Neural cell (in vitro differentiated cells): ENCODE measurements at regions not wholly inside any gene's neighbourhood (a gene's known extent, or its start where the extent isn't known, plus 50 kb on each side); places are given as distances from the start of the nearest gene placed in this dataset.

Experiments used
- H2AFZ ChIP-seq: fragments of 200-600, 300-800 bp; sonication (generic), shearing (Covaris generic); 2 replicates; pipeline ENCODE4 v1.6.0; 2014; ENCODE audit warnings: low read depth, mild to moderate bottlenecking, antibody characterized with exemption, low read length, moderate library complexity
- H3F3A ChIP-seq: fragments of 200-600 bp; shearing (Covaris generic); 2 replicates; pipeline ENCODE4 v1.6.1; 2016; ENCODE audit warnings: mild to moderate bottlenecking, moderate library complexity, mixed read lengths, antibody characterized with exemption, low read length; ENCODE audit not compliant: insufficient read depth, poor library complexity, severe bottlenecking
- H3K27ac ChIP-seq: fragments of 200-600, 300-800 bp; sonication (generic), shearing (Covaris generic); 2 replicates; pipeline ENCODE4 v1.5.1; 2014; ENCODE audit warnings: mild to moderate bottlenecking, low read length, moderate library complexity
- H3K27me3 ChIP-seq: fragments of 300-800, 200-600 bp; sonication (generic), shearing (Covaris generic); 2 replicates; pipeline ENCODE4 v1.6.0; 2014; ENCODE audit warnings: mild to moderate bottlenecking, low read depth, low read length, moderate library complexity; ENCODE audit not compliant: insufficient read depth
- H3K36me3 ChIP-seq: fragments of 300-800, 200-600 bp; sonication (generic), shearing (Covaris generic); 2 replicates; pipeline ENCODE4 v1.5.1; 2014; ENCODE audit warnings: mild to moderate bottlenecking, antibody characterized with exemption, low read length, moderate library complexity; ENCODE audit not compliant: insufficient read depth
- H3K4me2 ChIP-seq: fragments of 300-800, 200-600 bp; sonication (generic), shearing (Covaris generic); 2 replicates; pipeline ENCODE4 v1.6.0; 2014; ENCODE audit warnings: mild to moderate bottlenecking, low read length
- H3K4me3 ChIP-seq: fragments of 300-800, 200-600 bp; sonication (generic), shearing (Covaris generic); 2 replicates; pipeline ENCODE4 v1.5.1; 2014; ENCODE audit warnings: mild to moderate bottlenecking, low read length, moderate library complexity
- H3K79me2 ChIP-seq: fragments of 200-600 bp; shearing (Covaris generic); replicated peaks from 2 replicates; pipeline ENCODE4 v1.6.0; 2014; ENCODE audit warnings: mild to moderate bottlenecking, low read length, moderate library complexity; ENCODE audit not compliant: insufficient read depth
- H3K9ac ChIP-seq: fragments of 300-800, 200-600 bp; sonication (generic), shearing (Covaris generic); 2 replicates; pipeline ENCODE4 v1.6.1; 2016; ENCODE audit warnings: mild to moderate bottlenecking, low read length, mixed read lengths
- H3K9me2 ChIP-seq: fragments of 200-600 bp; shearing (Covaris generic); 2 replicates; pipeline ENCODE4 v1.6.1; 2016; ENCODE audit warnings: mild to moderate bottlenecking, low read length, mixed read lengths; ENCODE audit not compliant: insufficient read depth
- H3K9me3 ChIP-seq: fragments of 200-600, 300-800 bp; sonication (generic), shearing (Covaris generic); 2 replicates; pipeline ENCODE4 v1.6.1; 2016; ENCODE audit warnings: mild to moderate bottlenecking, mixed run types, low read length, moderate library complexity, mixed read lengths
- H4K20me1 ChIP-seq: fragments of 200-600 bp; shearing (Covaris generic); 2 replicates; pipeline ENCODE4 v1.6.1; 2016; ENCODE audit warnings: mild to moderate bottlenecking, mixed run types; ENCODE audit not compliant: insufficient read depth
- CTCF ChIP-seq: fragments of 450-650 bp; IDR thresholded peaks from 2 replicates; pipeline ENCODE4 v1.5.1; 2014; ENCODE audit warnings: antibody characterized with exemption, mild to moderate bottlenecking, moderate library complexity; ENCODE audit not compliant: poor library complexity, severe bottlenecking
- EP300 ChIP-seq: fragments of 450-650 bp; conservative IDR thresholded peaks from 2 replicates; pipeline ENCODE4 v1.6.1; 2014; ENCODE audit warnings: antibody characterized with exemption, mild to moderate bottlenecking, moderate library complexity; ENCODE audit not compliant: poor library complexity, severe bottlenecking
- EZH2 ChIP-seq: fragments of 200-600, 300-800 bp; shearing (Covaris generic), sonication (generic); IDR thresholded peaks from 2 replicates; pipeline ENCODE4 v1.6.1; 2014; ENCODE audit warnings: antibody characterized with exemption, low read length, borderline replicate concordance, mild to moderate bottlenecking; ENCODE audit not compliant: insufficient read depth, poor library complexity, severe bottlenecking
- MXI1 ChIP-seq: fragments of 450-650 bp; conservative IDR thresholded peaks from 2 replicates; pipeline ENCODE4 v1.6.1; 2014; ENCODE audit warnings: antibody characterized with exemption, mild to moderate bottlenecking; ENCODE audit not compliant: poor library complexity, severe bottlenecking
- POLR2AphosphoS5 ChIP-seq: IDR thresholded peaks from 2 replicates; pipeline ENCODE4 v1.6.1; 2012
- RAD21 ChIP-seq: fragments of 450-650 bp; conservative IDR thresholded peaks from 2 replicates; pipeline ENCODE4 v1.6.1; 2014; ENCODE audit warnings: antibody characterized with exemption, mild to moderate bottlenecking, moderate library complexity
- REST ChIP-seq: IDR thresholded peaks from 2 replicates; pipeline ENCODE4 v1.6.1; 2012; ENCODE audit warnings: borderline replicate concordance
- SMC3 ChIP-seq: fragments of 450-650 bp; conservative IDR thresholded peaks from 2 replicates; pipeline ENCODE4 v1.6.1; 2014; ENCODE audit warnings: antibody characterized with exemption, mild to moderate bottlenecking, moderate library complexity; ENCODE audit not compliant: poor library complexity
- TAF1 ChIP-seq: IDR thresholded peaks from 2 replicates; pipeline ENCODE4 v1.6.1; 2012; ENCODE audit warnings: low read depth

- Histone ChIP-seq H3K27me3 (no peaks in the 10 kb centered on the region), H3K9ac (no peak overlapping the region), H3K27ac (no peak overlapping the region), H4K20me1 (no peaks in the 10 kb centered on the region), H3K79me2 (no peaks in the 10 kb centered on the region), H3K9me3 (no peaks in the 10 kb centered on the region), H3K36me3 (no peaks in the 10 kb centered on the region), H3K9me2 (no peaks in the 10 kb centered on the region), H3K4me2 (no peak overlapping the region), H3K4me3 (no peak overlapping the region), H2AFZ (no peak overlapping the region), H3F3A (no peaks in the 10 kb centered on the region)
- TF ChIP-seq POLR2AphosphoS5, result no peak
Measured at GRCh38 chr7:46390042-46390441, 469.0 kb upstream of the IGFBP3 start.

GRCh38 chr7:46389146-46389545, 468.1 kb upstream of the IGFBP3 start:
- no peaks in the 10 kb centered on the region for H3K9me3 ChIP-seq
- H3K36me3 ChIP-seq, result no peaks in the 10 kb centered on the region
- no peaks in the 10 kb centered on the region for H3K79me2 ChIP-seq
- H3K4me2 ChIP-seq, result no peak overlapping the region
- H3K27ac ChIP-seq, result no peak overlapping the region
- H3K27me3 ChIP-seq, result no peaks in the 10 kb centered on the region
- H3F3A ChIP-seq, result no peaks in the 10 kb centered on the region
- H3K9ac ChIP-seq, result no peak overlapping the region
- TF ChIP-seq SMC3 (no peak), RAD21 (no peak), EZH2 (no peak), TAF1 (no peak), MXI1 (no peak), EP300 (no peak), CTCF (no peak), REST (no peak), POLR2AphosphoS5 (no peak)
- H3K4me3 ChIP-seq, result no peak overlapping the region
- H4K20me1 ChIP-seq, result no peaks in the 10 kb centered on the region
- H3K9me2 ChIP-seq, result no peaks in the 10 kb centered on the region
- no peak overlapping the region for H2AFZ ChIP-seq

GRCh38 chr7:46387646-46388045, 466.6 kb upstream of the IGFBP3 start:
- Histone ChIP-seq H3K36me3 (no peaks in the 10 kb centered on the region), H4K20me1 (no peaks in the 10 kb centered on the region), H3K27me3 (no peaks in the 10 kb centered on the region), H3K4me2 (no peak overlapping the region), H3K9ac (no peak overlapping the region), H3K9me2 (no peaks in the 10 kb centered on the region), H3K27ac (no peak overlapping the region), H3K79me2 (no peaks in the 10 kb centered on the region), H3K9me3 (no peaks in the 10 kb centered on the region), H3F3A (no peaks in the 10 kb centered on the region), H2AFZ (no peak overlapping the region), H3K4me3 (no peak overlapping the region)
- TF ChIP-seq RAD21, result no peak
- TF ChIP-seq TAF1, result no peak
- no peak for TF ChIP-seq MXI1
- TF ChIP-seq POLR2AphosphoS5, result no peak
- TF ChIP-seq SMC3, result no peak
- no peak for TF ChIP-seq REST
- no peak for TF ChIP-seq EP300
- TF ChIP-seq EZH2, result no peak
- no peak for TF ChIP-seq CTCF
